Pancreas (tissue), 10 donors: ENCODE measurements at regions not wholly inside any gene's neighbourhood (a gene's known extent, or its start where the extent isn't known, plus 50 kb on each side); places are given as distances from the start of the nearest gene placed in this dataset.

ENCODE experiments used
- ATAC-seq, 4 donors: fragments of 200-7000 bp; cut with Tn5 transposase; one replicate each; pipeline versions ENCODE4 v1.8.0 to v1.9.1; 2020; ENCODE audit warnings: mild to moderate bottlenecking in 4 of 4, moderate library complexity in 4 of 4
- DNase-seq, 6 donors: peaks; one replicate each; pipeline ENCODE4 v3.0.0-alpha.2; 2020
- FAIRE-seq: peaks from 2 replicates; lab custom pipeline; 2012; peaks lifted over from hg19 to GRCh38; lab: Jason Lieb, UNC
- H3K27ac ChIP-seq, 4 donors: fragments of 200-600 bp; sonication (generic); 1 replicate in 3 of 4; 2 replicates in 1 of 4; pipeline versions ENCODE4 v1.5.0 to v1.8.0; 2020
- H3K27me3 ChIP-seq, 4 donors: fragments of 200-600 bp; one replicate each; pipeline ENCODE4 v1.8.0; 2021
- H3K36me3 ChIP-seq, 3 donors: fragments of 200-600 bp; sonication (generic) in 1 of 3; one replicate each; pipeline versions ENCODE4 v1.5.0 to v1.8.0; 2020 to 2021
- H3K4me1 ChIP-seq, 3 donors: fragments of 200-600 bp; one replicate each; pipeline ENCODE4 v1.8.0; 2021
- H3K4me3 ChIP-seq, 4 donors: fragments of 200-600 bp; sonication (generic) in 2 of 4; one replicate each; pipeline versions ENCODE4 v1.5.0 to v1.8.0; 2020 to 2021
- H3K9me3 ChIP-seq, 4 donors: fragments of 200-600 bp; one replicate each; pipeline ENCODE4 v1.8.0; 2021
- WGBS, 2 donors: extraction: QIAGEN DNeasy Blood & Tissue Kit; methylation state at CpG; one replicate each; pipeline ENCODE4 v1.1.7; 2013; 5-methylcytosine and 5-hydroxymethylcytosine counted together
- intact Hi-C, 3 donors: fragments of 100-400 bp; cut with DNase I; formaldehyde crosslinking; loops; one replicate each; pipeline versions ENCODE4 v1.11.1 to v1.14.2; 2022
- TF ChIP-seq, protein P1 (sequence below), 4 donors: fragments of 200-600 bp; sonication (generic) in 3 of 4; IDR thresholded peaks; one replicate each; pipeline versions ENCODE4 v1.5.0 to v1.8.0; 2021; ENCODE audit warnings: antibody characterized with exemption in 4 of 4
- donor health status: healthy with polysubstance abuse.
- donor health status: DM: no; HTN: no; CAD: no; lungs with moderate emphysema.
- donor health status: DM: no; HTN: no; CAD: no.
- donor health status: control.
- donor health status: control.
- donor health status: Bipolar disorder and iron deficiency.
- donor health status: DM: yes; HTN: yes; CAD: no.
- donor health status: DM: no; HTN: no; CAD: no.
- donor health status: DM: no; HTN: no; CAD: no.
- donor health status: DM: yes; HTN: yes; CAD: no.

GRCh38 chr18:72223733-72224132, 320.4 kb downstream of the CBLN2 start:
- ATAC-seq (no peak), FAIRE-seq (peak; percentile 17), DNase-seq (no peak)
- Histone ChIP-seq H3K9me3 (no peaks in the 10 kb centered on the region), H3K27me3 (no peaks in the 10 kb centered on the region), H3K27ac (no peak overlapping the region), H3K36me3 (no peaks in the 10 kb centered on the region), H3K4me3 (no peak overlapping the region), H3K4me1 (no peaks in the 10 kb centered on the region)
- intact Hi-C loops, result no loop called here
- TF ChIP-seq, protein P1, sequence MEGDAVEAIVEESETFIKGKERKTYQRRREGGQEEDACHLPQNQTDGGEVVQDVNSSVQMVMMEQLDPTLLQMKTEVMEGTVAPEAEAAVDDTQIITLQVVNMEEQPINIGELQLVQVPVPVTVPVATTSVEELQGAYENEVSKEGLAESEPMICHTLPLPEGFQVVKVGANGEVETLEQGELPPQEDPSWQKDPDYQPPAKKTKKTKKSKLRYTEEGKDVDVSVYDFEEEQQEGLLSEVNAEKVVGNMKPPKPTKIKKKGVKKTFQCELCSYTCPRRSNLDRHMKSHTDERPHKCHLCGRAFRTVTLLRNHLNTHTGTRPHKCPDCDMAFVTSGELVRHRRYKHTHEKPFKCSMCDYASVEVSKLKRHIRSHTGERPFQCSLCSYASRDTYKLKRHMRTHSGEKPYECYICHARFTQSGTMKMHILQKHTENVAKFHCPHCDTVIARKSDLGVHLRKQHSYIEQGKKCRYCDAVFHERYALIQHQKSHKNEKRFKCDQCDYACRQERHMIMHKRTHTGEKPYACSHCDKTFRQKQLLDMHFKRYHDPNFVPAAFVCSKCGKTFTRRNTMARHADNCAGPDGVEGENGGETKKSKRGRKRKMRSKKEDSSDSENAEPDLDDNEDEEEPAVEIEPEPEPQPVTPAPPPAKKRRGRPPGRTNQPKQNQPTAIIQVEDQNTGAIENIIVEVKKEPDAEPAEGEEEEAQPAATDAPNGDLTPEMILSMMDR (IDR thresholded peaks at IDR 0.05), result no peak
- WGBS, 2 donors, result 8 to 18% methylated on average over 1 of the region's 1 CpG

DNA sequence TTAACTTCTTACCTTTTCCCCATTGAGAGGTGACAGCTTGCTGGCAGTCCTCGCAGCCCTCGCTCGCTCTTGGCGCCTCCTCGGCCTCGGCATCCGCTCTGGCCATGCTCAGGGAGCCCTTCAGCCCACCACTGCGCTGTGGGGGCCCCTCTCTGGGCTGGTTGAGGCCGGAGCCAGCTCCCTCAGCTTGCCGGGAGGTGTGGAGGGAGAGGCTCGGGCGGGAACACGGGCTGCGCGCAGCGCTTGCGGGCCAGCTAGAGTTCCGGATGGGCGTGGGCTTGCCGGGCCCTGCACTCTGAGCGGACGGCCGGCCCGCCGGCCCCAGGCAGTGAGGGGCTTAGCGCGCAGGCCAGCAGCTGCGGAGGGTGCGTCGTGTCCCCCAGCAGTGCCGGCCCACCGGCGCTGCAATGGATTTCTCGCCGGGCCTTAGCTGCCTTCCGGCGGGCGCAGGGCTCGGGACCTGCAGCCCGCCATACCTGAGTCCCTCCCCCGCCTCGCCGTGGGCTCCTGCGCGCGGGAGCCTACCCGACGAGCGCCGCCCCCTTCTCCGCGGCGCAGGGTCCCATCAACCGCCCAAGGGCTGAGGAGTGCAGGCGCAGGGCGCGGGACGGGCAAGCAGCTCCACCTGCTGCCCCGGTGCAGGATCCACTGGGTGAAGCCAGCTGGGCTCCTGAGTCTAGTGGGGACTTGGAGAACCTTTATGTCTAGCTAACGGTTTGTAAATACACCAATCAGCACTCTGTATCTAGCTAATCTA, 335.0 kb downstream of the CBLN2 start:
- intact Hi-C loops, result no loop called here
- H3K27ac ChIP-seq, result no peak overlapping the region
- FAIRE-seq, result no peak

GRCh38 chr18:72207280-72207679, 336.9 kb downstream of the CBLN2 start:
- no peak for DNase-seq
- intact Hi-C loops, result no loop called here
- H3K27me3 ChIP-seq, result no peaks in the 10 kb centered on the region
- H3K4me1 ChIP-seq, result no peaks in the 10 kb centered on the region
- WGBS, 2 donors, result 67 to 78% methylated on average over 6 of the region's 6 CpGs
- TF ChIP-seq, protein P1 (IDR thresholded peaks at IDR 0.05), result no peak
- no peak for FAIRE-seq
- H3K27ac ChIP-seq, result no peak overlapping the region
- no peaks in the 10 kb centered on the region for H3K9me3 ChIP-seq
- H3K36me3 ChIP-seq, result no peaks in the 10 kb centered on the region
- no peak overlapping the region for H3K4me3 ChIP-seq
- ATAC-seq, result no peak

More for the DNA sequence above, 335.0 kb downstream of the CBLN2 start:
- 77 to 88% methylated on average over 48 to 60 of the region's 60 CpGs for whole genome bisulfite sequencing, 2 donors
- TF ChIP-seq, protein P1 (IDR thresholded peaks at IDR 0.05), result no peak
- DNase-seq, result peak in 3 of 6 donors; percentile 13 to 52 (median 47)
- no peaks in the 10 kb centered on the region for H3K36me3 ChIP-seq
- no peak for ATAC-seq
- H3K27me3 ChIP-seq, result no peaks in the 10 kb centered on the region
- H3K4me3 ChIP-seq, result no peak overlapping the region
- no peaks in the 10 kb centered on the region for H3K9me3 ChIP-seq
- no peaks in the 10 kb centered on the region for H3K4me1 ChIP-seq

- ATAC-seq, result no peak
- 44 to 64% methylated on average over 1 of the region's 1 CpG for WGBS, 2 donors
- H3K9me3 ChIP-seq, result no peaks in the 10 kb centered on the region
- no peaks in the 10 kb centered on the region for H3K4me1 ChIP-seq
- no peak overlapping the region for H3K27ac ChIP-seq
- H3K36me3 ChIP-seq, result no peaks in the 10 kb centered on the region
- no peaks in the 10 kb centered on the region for H3K27me3 ChIP-seq
- no peak for FAIRE-seq
- intact Hi-C loops, result no loop called here
- no peak for DNase-seq
- H3K4me3 ChIP-seq, result no peak overlapping the region
- TF ChIP-seq, protein P1 (IDR thresholded peaks at IDR 0.05), result no peak
Observed at GRCh38 chr18:72206814-72207213, 337.3 kb downstream of the CBLN2 start.

DNA sequence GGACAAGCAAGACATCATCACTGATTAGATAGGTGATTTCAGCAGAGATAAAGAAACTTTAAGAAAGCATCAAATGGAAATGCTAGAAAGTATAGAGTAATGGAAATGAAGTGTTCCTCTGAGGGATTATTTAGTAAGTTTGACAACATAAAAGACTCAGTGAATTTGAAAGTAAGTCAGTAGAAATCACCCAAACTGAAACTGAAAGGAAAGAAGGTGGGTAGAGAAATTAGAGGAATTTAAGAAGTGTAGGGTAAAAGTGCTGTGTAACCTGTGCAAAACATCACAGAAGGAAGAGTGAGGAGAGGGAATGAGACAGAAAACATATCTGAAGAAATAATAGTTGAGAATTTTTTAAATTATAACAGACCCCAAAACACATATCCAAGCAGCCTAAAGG, 343.1 kb downstream of the CBLN2 start:
- FAIRE-seq, result no peak

More for the DNA sequence above, 343.1 kb downstream of the CBLN2 start:
- H3K4me3 ChIP-seq, result no peak overlapping the region
- no peak for DNase-seq
- no peaks in the 10 kb centered on the region for H3K36me3 ChIP-seq
- H3K27me3 ChIP-seq, result no peaks in the 10 kb centered on the region
- H3K27ac ChIP-seq, result no peak overlapping the region
- H3K9me3 ChIP-seq, result no peaks in the 10 kb centered on the region
- TF ChIP-seq, protein P1 (IDR thresholded peaks at IDR 0.05), result no peak
- ATAC-seq, result no peak
- intact Hi-C loops, result no loop called here
- no peaks in the 10 kb centered on the region for H3K4me1 ChIP-seq
